ENCODE measurements at regions not wholly inside any gene's neighbourhood (a gene's known extent, or its start where the extent isn't known, plus 50 kb on each side); places are given as distances from the start of the nearest gene placed in this dataset.

GRCh38 chr2:134131681-134132489, 122.0 kb upstream of the MGAT5 start:
- DNase-seq (no peak), ATAC-seq (ENCODE audit: low read depth) (no peak)
- Histone ChIP-seq H2AFZ (ENCODE audit: insufficient read depth, low read depth, low read length, poor library complexity, severe bottlenecking) (no peak overlapping the region), H3K4me1 (ENCODE audit: control insufficient read depth in 2 of 2, insufficient read depth in 2 of 2, low read length in 2 of 2) (peaks cover 54 to 56% of the 10 kb centered on the region in 2 donors), H3K9ac (ENCODE audit: low read length) (no peak overlapping the region), H3K9me3 (ENCODE audit: control extremely low read depth in 1 of 3, control insufficient read depth in 2 of 3, insufficient read depth in 1 of 3, low read length in 2 of 3) (peaks cover 0 to 10% (median 0%) of the 10 kb centered on the region in 3 donors), H3K27me3 (replicated peaks in 1 of 4; ENCODE audit: control extremely low read depth in 1 of 4, control insufficient read depth in 3 of 4, insufficient read depth in 4 of 4, low read length in 3 of 4) (no peaks in the 10 kb centered on the region), H3K79me2 (ENCODE audit: control insufficient read depth, insufficient read depth, low read length) (peaks cover 100% of the 10 kb centered on the region), H4K20me1 (ENCODE audit: control insufficient read depth, insufficient read depth, low read length, poor library complexity, severe bottlenecking) (peaks cover 79% of the 10 kb centered on the region), H3K4me3 (ENCODE audit: control extremely low read depth in 1 of 5, extremely low read depth in 1 of 5, insufficient read depth in 1 of 5, low read depth in 2 of 5, low read length in 4 of 5) (no peak overlapping the region), H3K36me3 (replicated peaks in 1 of 2; ENCODE audit: control extremely low read depth in 1 of 2, control insufficient read depth in 1 of 2, extremely low read depth in 1 of 2, insufficient read depth in 2 of 2, low read length in 1 of 2) (peaks cover 0 to 14% of the 10 kb centered on the region in 2 experiments), H3K4me2 (replicated peaks; ENCODE audit: low read depth, low read length, poor library complexity, severe bottlenecking) (no peak overlapping the region), H3K27ac (ENCODE audit: low read length in 2 of 2) (peak overlapping the region in 1 of 2 donors; percentile 27)
- TF ChIP-seq EZH2 (IDR thresholded peaks at IDR 0.05; ENCODE audit: borderline replicate concordance, insufficient read depth, low read depth, low read length, poor library complexity, severe bottlenecking) (no peak), CTCF (IDR thresholded peaks at IDR 0.05) (no peak)
- 100% methylated on average over 4 of the region's 7 CpGs for WGBS (ENCODE audit: insufficient coverage)
- ChIA-PET CTCF (interaction anchor here (1.3 kb wide), 1 partner anchor 245 kb away, joined by 3 read pairs; no protein-coding TSS in a partner anchor), POLR2A (no interaction called here)
- H3K4me3 Mint-ChIP-seq = no peak overlapping the region
- peaks cover 73% of the 10 kb centered on the region for H3K4me1 Mint-ChIP-seq
- H3K27me3 Mint-ChIP-seq = no peaks in the 10 kb centered on the region
- no peaks in the 10 kb centered on the region for H3K9me3 Mint-ChIP-seq (ENCODE audit: insufficient read depth)
- H3K27ac Mint-ChIP-seq = no peak overlapping the region
- intact Hi-C loops (cut with micrococcal nuclease) = no loop called here

- no peak overlapping the region for H3K4me3 Mint-ChIP-seq
- H3K4me2 ChIP-seq (replicated peaks; ENCODE audit: low read depth, low read length, poor library complexity, severe bottlenecking) = no peak overlapping the region
- no peak for TF ChIP-seq EZH2 (IDR thresholded peaks at IDR 0.05; ENCODE audit: borderline replicate concordance, insufficient read depth, low read depth, low read length, poor library complexity, severe bottlenecking)
- TF ChIP-seq CTCF (IDR thresholded peaks at IDR 0.05) = no peak
- peak overlapping the region in 1 of 2 donors; percentile 27 for H3K27ac ChIP-seq (ENCODE audit: low read length in 2 of 2)
- no peaks in the 10 kb centered on the region for H3K27me3 ChIP-seq (replicated peaks in 1 of 4; ENCODE audit: control extremely low read depth in 1 of 4, control insufficient read depth in 3 of 4, insufficient read depth in 4 of 4, low read length in 3 of 4)
- ChIA-PET CTCF (interaction anchor here (1.3 kb wide), 1 partner anchor 246 kb away, joined by 3 read pairs; no protein-coding TSS in a partner anchor), POLR2A (no interaction called here)
- no peaks in the 10 kb centered on the region for H3K27me3 Mint-ChIP-seq
- peaks cover 0 to 14% of the 10 kb centered on the region in 2 experiments for H3K36me3 ChIP-seq (replicated peaks in 1 of 2; ENCODE audit: control extremely low read depth in 1 of 2, control insufficient read depth in 1 of 2, extremely low read depth in 1 of 2, insufficient read depth in 2 of 2, low read length in 1 of 2)
- intact Hi-C loops (cut with micrococcal nuclease) = no loop called here
- no peak overlapping the region for H3K4me3 ChIP-seq (ENCODE audit: control extremely low read depth in 1 of 5, extremely low read depth in 1 of 5, insufficient read depth in 1 of 5, low read depth in 2 of 5, low read length in 4 of 5)
- H3K27ac Mint-ChIP-seq = no peak overlapping the region
- peaks cover 0 to 10% (median 0%) of the 10 kb centered on the region in 3 donors for H3K9me3 ChIP-seq (ENCODE audit: control extremely low read depth in 1 of 3, control insufficient read depth in 2 of 3, insufficient read depth in 1 of 3, low read length in 2 of 3)
- H3K79me2 ChIP-seq (ENCODE audit: control insufficient read depth, insufficient read depth, low read length) = peaks cover 100% of the 10 kb centered on the region
- peaks cover 54 to 56% of the 10 kb centered on the region in 2 donors for H3K4me1 ChIP-seq (ENCODE audit: control insufficient read depth in 2 of 2, insufficient read depth in 2 of 2, low read length in 2 of 2)
- H3K4me1 Mint-ChIP-seq = peaks cover 73% of the 10 kb centered on the region
- DNase-seq (no peak), ATAC-seq (ENCODE audit: low read depth) (no peak)
- WGBS (ENCODE audit: insufficient coverage) = 86% methylated on average over 1 of the region's 3 CpGs
- no peak overlapping the region for H3K9ac ChIP-seq (ENCODE audit: low read length)
- no peaks in the 10 kb centered on the region for H3K9me3 Mint-ChIP-seq (ENCODE audit: insufficient read depth)
- no peak overlapping the region for H2AFZ ChIP-seq (ENCODE audit: insufficient read depth, low read depth, low read length, poor library complexity, severe bottlenecking)
- peaks cover 79% of the 10 kb centered on the region for H4K20me1 ChIP-seq (ENCODE audit: control insufficient read depth, insufficient read depth, low read length, poor library complexity, severe bottlenecking)
Observed at GRCh38 chr2:134132490-134132857, 121.4 kb upstream of the MGAT5 start.
